ENCODE measurements at regions not wholly inside any gene's neighbourhood (a gene's known extent, or its start where the extent isn't known, plus 50 kb on each side); places are given as distances from the start of the nearest gene placed in this dataset.

DNA sequence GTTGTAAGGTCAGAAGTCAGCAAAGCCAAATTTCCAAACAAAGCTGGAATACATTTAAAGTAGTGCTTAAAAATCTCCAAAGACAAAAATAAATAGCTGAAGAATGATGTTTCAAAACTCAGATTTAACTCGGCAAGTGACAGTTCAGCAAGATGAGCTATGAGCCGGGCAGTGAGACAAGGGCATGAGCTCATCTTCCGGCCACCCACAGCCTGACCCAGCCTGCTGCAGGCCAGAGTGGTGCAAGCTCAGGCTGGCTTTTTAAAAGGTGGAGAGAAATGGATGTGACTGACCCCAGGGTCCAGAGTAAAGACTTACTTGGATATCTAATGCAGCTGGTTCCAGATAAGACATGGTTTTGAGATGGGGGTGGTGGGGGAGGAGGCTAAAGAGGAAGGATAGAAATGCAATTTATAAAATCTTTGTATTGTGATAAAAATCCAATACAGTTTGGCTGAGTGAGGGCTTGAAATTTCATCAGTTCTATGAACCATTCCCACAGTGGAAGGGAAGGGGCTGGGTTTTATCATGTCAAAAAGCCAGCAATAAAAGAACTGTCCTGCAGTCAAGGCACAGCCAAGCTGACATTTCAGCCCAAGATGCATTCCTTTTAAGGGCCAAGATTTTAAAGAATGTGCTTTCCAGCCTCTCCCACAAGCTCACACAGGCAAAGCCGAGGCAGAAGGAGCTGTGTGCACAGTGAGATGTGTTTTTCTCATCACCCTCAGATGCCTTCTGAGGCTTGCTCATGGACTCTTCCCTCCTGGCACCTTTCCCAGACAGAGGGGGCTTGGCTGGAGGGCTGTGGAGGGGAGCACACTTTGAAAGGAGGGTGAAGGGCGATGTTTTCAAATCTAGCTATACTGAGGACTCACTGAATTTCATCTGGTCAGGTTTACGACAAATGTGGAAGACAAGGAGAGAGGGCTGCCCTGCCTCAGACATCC, 97.9 kb upstream of the KLHL29 start:
- peak; percentile 68 for DNase-seq (ENCODE audit: low read depth, low spot score)
- POLR2A ChIA-PET, result interaction anchor here (0.7 to 1.4 kb wide), 2 partner anchors 11 to 240 kb away, joined by 4 to 6 read pairs; no protein-coding TSS in a partner anchor
- H3K4me3 ChIP-seq (ENCODE audit: low read depth, low read length), result no peak overlapping the region
- CTCF ChIA-PET, result interaction anchor here (1.3 to 3.3 kb wide), 4 partner anchors 11 to 88 kb away, joined by 3 to 12 read pairs (median 6); no protein-coding TSS in a partner anchor
- TF ChIP-seq, protein P1, sequence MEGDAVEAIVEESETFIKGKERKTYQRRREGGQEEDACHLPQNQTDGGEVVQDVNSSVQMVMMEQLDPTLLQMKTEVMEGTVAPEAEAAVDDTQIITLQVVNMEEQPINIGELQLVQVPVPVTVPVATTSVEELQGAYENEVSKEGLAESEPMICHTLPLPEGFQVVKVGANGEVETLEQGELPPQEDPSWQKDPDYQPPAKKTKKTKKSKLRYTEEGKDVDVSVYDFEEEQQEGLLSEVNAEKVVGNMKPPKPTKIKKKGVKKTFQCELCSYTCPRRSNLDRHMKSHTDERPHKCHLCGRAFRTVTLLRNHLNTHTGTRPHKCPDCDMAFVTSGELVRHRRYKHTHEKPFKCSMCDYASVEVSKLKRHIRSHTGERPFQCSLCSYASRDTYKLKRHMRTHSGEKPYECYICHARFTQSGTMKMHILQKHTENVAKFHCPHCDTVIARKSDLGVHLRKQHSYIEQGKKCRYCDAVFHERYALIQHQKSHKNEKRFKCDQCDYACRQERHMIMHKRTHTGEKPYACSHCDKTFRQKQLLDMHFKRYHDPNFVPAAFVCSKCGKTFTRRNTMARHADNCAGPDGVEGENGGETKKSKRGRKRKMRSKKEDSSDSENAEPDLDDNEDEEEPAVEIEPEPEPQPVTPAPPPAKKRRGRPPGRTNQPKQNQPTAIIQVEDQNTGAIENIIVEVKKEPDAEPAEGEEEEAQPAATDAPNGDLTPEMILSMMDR (IDR thresholded peaks at IDR 0.05; ENCODE audit: insufficient read depth, low read length, missing control alignments), result no peak

DNA sequence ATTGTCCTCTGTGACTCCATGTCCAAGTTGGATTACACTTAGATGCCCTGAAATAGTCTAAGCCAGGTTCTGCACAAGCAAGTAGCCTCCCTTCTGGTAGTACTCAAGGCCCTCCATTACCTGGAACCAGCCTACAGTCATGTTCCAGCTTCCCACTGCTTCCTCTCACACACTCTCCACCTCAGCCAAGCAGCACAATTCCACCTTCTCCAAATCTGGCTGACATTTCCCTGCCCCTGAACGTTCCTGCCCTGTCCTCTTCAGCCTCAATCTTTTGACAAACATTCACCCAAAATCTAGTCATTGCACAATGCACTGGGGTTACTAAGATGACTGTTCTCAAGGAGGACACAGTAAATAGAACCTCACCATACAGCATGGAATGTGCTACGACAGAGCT, 95.3 kb upstream of the KLHL29 start:
- POLR2A ChIA-PET, result no interaction called here
- no peak for DNase-seq (ENCODE audit: low read depth, low spot score)
- no peak overlapping the region for H3K4me3 ChIP-seq (ENCODE audit: low read depth, low read length)
- TF ChIP-seq, protein P1 (IDR thresholded peaks at IDR 0.05; ENCODE audit: insufficient read depth, low read length, missing control alignments), result no peak
- CTCF ChIA-PET, result interaction anchor here (1.1 kb wide), 1 partner anchor 9 kb away, joined by 3 read pairs; no protein-coding TSS in a partner anchor

DNA sequence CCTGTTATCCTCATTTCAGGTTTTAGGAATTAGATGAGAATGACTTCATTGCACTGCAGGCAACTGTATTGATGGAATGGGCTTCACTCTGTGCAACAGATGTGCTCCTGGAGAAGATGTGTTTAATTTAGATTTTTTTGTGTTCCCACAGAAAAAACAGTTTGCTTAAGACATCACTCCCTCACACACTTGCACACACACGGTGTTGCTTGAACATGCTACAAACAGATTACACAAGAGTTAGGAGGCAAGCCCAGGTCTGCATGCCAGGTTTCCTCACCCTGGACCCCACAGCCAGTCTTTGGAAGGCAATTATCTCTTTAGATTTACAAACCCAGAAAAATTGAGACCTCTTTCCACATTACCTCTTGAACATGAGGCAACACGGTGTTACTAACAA, 93.7 kb upstream of the KLHL29 start:
- ChIA-PET POLR2A (no interaction called here), CTCF (no interaction called here)
- DNase-seq (ENCODE audit: low read depth, low spot score), result no peak
- H3K4me3 ChIP-seq (ENCODE audit: low read depth, low read length), result no peak overlapping the region
- TF ChIP-seq, protein P1 (IDR thresholded peaks at IDR 0.05; ENCODE audit: insufficient read depth, low read length, missing control alignments), result no peak

DNA sequence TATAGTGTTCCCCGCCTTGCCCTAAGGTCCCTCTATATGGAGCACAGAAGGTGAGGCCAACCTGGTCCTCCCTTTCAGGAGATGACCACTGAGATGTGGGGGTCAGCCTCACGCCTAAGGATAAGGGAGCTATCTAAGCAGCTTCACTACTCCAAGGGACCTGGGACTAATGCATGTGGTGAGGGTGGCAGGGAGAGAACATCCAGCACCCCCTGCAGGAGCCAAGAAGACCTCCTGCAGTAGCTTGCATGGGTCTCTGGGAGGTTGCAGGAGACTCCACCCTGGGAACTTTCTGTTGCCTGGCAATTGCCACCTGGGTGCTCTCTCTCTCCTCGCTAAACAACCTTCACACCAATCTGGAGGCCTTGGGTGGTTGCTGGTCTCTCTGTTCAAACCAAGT, 93.0 kb upstream of the KLHL29 start:
- ChIA-PET CTCF (no interaction called here), POLR2A (no interaction called here)
- H3K4me3 ChIP-seq (ENCODE audit: low read depth, low read length), result no peak overlapping the region
- no peak for DNase-seq (ENCODE audit: low read depth, low spot score)
- TF ChIP-seq, protein P1 (IDR thresholded peaks at IDR 0.05; ENCODE audit: insufficient read depth, low read length, missing control alignments), result no peak

DNA sequence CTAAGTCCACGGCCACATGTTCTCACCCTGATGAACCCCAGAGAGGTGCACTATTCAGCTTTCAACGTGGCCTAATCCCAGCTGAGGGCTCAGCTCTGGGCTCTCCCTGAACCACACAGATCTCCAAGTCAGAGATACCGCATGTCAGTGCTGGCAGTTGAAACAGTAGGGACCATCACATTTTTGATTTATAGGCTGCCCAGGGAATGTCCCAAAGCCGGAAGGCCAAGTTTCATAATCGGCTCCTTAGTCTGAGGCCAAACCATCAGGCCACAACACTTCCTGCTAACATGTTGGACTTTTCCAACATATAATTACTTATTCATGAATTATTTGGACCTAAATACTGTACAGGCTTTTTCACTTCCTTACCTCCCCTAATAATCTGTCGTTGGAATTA, 91.9 kb upstream of the KLHL29 start:
- ChIA-PET POLR2A (no interaction called here), CTCF (interaction anchor here (0.7 kb wide), 1 partner anchor 22 kb away, joined by 3 read pairs; no protein-coding TSS in a partner anchor)
- H3K4me3 ChIP-seq (ENCODE audit: low read depth, low read length), result no peak overlapping the region
- no peak for DNase-seq (ENCODE audit: low read depth, low spot score)
- TF ChIP-seq, protein P1 (IDR thresholded peaks at IDR 0.05; ENCODE audit: insufficient read depth, low read length, missing control alignments), result no peak

DNA sequence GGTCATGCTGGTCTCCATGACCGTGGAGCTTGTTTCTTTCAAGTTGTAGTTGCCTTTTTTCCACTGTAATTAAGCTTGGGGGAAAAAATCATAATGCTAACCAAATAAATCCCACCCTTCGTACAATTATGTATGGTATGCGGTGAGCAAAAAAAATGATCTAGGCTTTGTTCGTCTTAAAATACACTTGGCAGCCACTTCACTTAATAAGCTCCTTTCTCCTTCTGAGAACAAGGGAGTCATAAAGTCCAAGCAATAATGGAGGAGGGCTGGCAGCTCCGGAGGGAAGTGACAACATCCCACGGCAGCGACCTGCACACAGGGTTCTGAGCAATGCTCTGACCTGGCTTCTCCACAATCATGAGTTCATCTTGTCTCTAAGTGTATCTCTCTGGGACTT, 91.2 kb upstream of the KLHL29 start:
- no peak for DNase-seq (ENCODE audit: low read depth, low spot score)

More for the DNA sequence above, 91.2 kb upstream of the KLHL29 start:
- POLR2A ChIA-PET, result no interaction called here
- CTCF ChIA-PET, result no interaction called here
- TF ChIP-seq, protein P1 (IDR thresholded peaks at IDR 0.05; ENCODE audit: insufficient read depth, low read length, missing control alignments), result no peak
- H3K4me3 ChIP-seq (ENCODE audit: low read depth, low read length), result no peak overlapping the region

Data from AG04449 (cell line).